GM18517 (cell line): ENCODE measurements at regions not wholly inside any gene's neighbourhood (a gene's known extent, or its start where the extent isn't known, plus 50 kb on each side); places are given as distances from the start of the nearest gene placed in this dataset.

Source experiments
- ATAC-seq: cut with Tn5 transposase; IDR thresholded peaks from one replicate; pipeline ENCODE4 v1.9.1; 2021; ENCODE audit warnings: mild to moderate bottlenecking, moderate library complexity; ENCODE audit not compliant: unreplicated experiment

DNA sequence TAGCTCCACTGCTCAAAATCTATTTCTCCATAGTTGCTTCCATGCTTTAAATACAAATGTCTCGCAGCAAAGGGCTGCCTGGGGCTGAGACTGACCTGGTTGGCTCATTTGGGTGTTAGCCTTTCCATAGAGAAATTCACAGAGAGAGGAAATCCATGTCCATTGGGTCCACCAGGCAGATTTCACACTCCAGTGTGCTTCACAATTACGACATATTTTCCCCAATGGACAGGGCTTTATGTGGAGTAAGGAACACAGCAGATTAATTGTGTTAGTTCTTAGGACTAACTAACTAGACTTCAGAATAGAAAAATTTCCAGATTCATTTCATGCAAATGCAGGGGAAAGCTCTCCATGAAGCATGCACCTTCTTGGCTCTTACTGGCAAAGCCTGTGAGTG, 180.7 kb downstream of the FBXO15 start:
- no peak for ATAC-seq

GRCh38 chr18:73962256-73962655, 185.4 kb downstream of the FBXO15 start:
- ATAC-seq = peak; percentile 46

DNA sequence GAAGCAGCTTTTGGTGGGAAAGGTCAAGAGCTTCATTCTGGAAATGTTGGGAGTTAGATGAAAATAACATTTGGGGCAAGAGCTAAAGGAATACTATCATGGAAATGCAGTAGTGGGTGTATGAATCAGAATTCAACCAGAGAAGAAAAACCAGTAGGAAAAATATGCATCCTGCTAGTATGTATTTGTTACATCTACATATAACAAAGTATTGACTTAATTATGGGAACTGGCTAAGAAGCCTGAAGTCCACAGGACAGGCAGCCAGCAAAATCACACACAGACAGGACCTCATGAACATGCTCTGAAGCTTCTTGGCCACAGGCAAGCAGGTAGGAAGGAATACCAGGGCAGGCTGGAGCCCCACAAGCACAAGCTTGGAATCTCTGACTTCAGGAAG, 185.8 kb downstream of the FBXO15 start:
- ATAC-seq = no peak

- no peak for ATAC-seq
Observed at GRCh38 chr18:73959352-73959751, 188.3 kb downstream of the FBXO15 start.

- ATAC-seq = no peak
Observed at GRCh38 chr18:73954268-73954667, 193.4 kb downstream of the FBXO15 start.

DNA sequence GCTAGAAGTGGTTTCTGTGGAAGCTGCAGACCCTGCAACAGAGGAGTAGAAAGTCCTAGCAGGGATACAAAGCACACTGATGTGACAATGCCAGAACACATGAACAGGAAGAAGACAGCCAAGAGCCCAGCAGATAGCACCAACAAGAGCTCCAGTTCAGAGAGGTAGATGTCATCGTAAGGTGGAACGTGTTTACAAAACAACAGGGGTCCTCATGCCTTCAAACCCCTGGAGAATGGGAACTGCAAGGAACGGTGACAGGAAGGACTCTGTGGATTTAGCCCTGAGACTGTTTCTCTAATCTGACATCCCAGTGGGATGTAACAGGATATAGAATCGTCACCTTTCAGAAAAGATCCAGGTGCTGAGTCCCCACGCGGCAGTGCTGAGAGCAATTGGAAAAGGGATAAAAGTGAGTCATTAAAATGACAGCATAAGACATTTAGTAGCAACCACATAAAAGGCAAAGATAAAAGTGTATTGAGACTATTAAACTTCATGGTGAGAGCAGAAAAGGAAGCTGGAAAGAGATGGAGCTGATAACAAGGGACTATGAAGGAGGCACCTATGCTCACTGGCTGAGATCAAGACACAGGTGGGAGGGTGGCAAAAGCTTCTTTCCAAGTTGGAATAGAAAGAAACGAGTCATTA, 195.2 kb downstream of the FBXO15 start:
- ATAC-seq = no peak

DNA sequence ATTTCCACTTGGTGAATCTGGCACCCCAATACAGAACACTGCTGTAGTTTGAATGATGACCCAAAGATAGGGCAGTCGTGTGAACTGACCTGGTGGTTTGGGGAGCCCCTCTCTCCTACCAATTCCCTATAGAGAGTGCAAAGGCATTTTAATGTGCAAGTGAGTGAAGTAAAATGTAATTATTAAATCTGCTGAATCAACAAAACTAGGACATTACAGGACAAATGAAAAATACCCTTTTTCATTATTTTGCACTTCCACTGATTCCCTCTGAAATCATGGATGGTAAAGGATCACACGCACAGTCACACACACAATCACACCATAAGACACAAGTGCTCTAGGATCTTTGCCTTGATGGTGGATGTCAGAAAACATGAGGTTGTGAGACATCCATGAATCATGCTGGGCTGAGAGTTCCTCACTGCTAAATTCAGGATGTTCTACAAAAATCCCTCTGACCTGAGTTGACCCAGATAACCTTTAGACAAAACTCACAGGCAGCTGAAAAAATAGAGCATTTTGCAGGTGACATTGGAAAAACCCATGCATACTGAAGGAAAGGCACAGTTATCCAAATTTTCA, 197.4 kb downstream of the FBXO15 start:
- no peak for ATAC-seq

- no peak for ATAC-seq
Observed at GRCh38 chr18:73948497-73948896, 199.1 kb downstream of the FBXO15 start.

DNA sequence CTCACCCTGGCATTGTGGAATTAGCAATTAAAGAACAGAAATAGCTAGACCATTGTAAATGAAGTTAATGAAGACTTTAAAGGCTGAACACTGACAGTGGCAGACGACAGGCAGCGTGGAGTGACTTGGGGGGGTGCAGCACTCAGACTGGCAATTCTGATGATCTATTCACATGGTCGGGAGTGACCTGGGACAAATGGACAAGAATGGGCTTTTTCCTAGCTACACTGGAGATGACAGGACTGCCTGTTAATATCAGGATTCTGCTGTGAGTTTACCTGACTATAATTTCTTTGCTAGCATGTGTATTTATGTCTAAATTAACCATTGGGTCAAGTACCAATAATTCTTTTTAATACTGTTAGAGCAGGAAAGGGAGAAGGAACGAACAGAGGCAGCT, 199.6 kb downstream of the FBXO15 start:
- no peak for ATAC-seq

GRCh38 chr18:73947180-73947921, 200.3 kb downstream of the FBXO15 start:
- ATAC-seq = no peak

- ATAC-seq = no peak
Observed at GRCh38 chr18:73945130-73945792, 202.4 kb downstream of the FBXO15 start.

DNA sequence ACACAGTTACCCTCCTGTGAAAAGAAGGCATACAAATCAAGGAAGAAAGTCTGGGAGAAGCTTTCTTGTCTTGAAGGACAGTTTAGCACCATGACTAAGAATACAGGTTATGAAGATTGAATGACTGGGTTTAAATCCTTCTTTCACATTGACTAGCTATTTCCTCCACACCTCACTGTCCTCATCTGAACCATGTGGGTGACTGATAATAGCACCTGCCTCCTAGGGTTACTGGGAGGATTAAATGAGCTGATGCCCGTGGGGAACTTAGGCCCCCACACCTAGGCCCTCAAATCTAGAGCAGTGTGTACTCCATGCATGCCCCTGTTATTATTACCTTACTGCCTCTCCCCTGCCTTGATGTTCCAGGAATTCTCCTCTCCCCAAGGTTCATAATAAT, 202.9 kb downstream of the FBXO15 start:
- ATAC-seq = no peak

- no peak for ATAC-seq
Observed at GRCh38 chr18:73943763-73944162, 203.9 kb downstream of the FBXO15 start.

- ATAC-seq = no peak
Observed at GRCh38 chr18:73942956-73943355, 204.7 kb downstream of the FBXO15 start.

GRCh38 chr18:73942081-73942625, 205.5 kb downstream of the FBXO15 start:
- no peak for ATAC-seq

DNA sequence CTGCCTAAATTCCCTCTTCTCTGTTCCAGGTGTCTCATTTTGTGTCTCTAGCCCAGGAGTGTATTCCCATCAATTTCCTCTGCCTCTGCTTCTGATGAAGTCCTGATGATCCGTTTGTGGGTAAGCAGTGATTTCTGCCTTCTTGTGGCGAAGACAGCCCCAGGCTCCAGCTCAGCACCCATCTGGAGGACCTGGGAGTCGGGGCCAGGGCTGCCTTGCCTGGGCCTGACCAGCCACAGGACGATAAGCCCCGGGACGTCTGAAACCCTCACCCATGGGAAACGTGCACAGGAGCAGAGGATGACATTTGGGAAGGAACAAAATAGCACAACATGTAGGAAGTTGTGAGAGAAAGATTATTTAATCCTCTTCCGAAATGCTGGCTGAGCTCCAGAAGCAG, 206.9 kb downstream of the FBXO15 start:
- no peak for ATAC-seq

GRCh38 chr18:73939391-73939790, 208.2 kb downstream of the FBXO15 start:
- ATAC-seq = no peak

GRCh38 chr18:73933685-73934084, 213.9 kb downstream of the FBXO15 start:
- ATAC-seq = no peak

- no peak for ATAC-seq
Observed at GRCh38 chr18:73932976-73933375, 214.7 kb downstream of the FBXO15 start.

DNA sequence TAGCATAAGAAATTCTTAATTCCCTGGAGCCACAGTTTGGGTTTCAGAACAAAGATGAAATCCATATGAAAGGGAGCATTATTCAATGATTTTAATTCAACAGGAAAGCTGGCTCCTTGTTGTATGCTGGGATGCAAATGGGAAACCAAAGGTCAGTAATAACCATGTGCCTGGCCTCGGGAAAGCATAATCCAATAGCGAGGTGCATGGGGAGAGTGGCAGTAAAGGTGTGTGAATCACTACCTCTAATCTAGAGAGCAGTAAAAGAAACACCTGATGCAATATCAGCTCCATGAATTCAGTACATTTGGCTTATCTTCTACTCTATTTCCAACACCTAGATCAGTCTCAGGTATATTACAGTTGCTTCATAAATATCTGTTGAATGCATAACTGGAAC, 220.1 kb downstream of the FBXO15 start:
- ATAC-seq = no peak

DNA sequence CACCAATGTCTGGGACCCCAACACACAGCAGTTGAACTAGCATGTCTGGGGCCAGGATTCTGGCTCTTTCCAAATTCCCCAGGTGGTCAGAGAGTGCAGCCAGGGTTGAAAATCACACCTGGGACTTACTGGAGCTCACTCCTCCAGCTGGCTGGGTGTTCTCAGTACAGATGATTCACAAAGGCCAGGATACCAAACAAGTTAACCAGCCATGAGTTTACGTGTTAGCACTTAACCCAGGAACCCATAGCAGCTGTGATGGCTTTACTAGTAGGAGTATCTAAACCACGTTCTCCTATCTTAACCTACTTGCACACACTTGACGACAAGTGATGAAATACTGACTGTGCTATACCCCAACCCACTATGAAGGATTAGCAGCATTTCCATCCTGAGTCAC, 222.8 kb downstream of the FBXO15 start:
- no peak for ATAC-seq
